ENCODE measurements at regions not wholly inside any gene's neighbourhood (a gene's known extent, or its start where the extent isn't known, plus 50 kb on each side); places are given as distances from the start of the nearest gene placed in this dataset.
A peak's percentile ranks its signal among the peaks of the same experiment; 100 is the strongest.
"Not testable (repeated sequence)": the region's sequence is repeated elsewhere in the genome, so short reads cannot be mapped to it uniquely, and the experiment has no call there.

DNA sequence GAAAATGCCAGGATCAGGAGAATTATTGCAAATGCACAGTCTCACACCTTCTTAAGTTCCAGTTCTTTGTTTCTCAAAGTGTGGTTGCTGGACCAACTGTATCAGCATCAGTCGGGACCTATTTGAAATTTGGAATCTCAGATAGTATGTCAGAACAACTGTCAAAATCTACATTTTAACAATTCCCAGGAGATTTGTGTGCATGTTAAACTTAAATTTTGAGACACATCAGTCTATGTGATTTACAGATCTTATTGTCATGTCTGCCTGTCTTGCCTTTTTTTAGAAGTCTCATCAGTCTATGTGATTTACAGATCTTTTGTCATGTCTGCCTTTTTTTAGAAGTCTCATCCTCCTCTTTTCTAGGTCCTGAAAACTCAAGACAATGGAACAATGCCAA lies 243.6 kb upstream of the MEIS1 start:
- TF ChIP-seq, protein P1, sequence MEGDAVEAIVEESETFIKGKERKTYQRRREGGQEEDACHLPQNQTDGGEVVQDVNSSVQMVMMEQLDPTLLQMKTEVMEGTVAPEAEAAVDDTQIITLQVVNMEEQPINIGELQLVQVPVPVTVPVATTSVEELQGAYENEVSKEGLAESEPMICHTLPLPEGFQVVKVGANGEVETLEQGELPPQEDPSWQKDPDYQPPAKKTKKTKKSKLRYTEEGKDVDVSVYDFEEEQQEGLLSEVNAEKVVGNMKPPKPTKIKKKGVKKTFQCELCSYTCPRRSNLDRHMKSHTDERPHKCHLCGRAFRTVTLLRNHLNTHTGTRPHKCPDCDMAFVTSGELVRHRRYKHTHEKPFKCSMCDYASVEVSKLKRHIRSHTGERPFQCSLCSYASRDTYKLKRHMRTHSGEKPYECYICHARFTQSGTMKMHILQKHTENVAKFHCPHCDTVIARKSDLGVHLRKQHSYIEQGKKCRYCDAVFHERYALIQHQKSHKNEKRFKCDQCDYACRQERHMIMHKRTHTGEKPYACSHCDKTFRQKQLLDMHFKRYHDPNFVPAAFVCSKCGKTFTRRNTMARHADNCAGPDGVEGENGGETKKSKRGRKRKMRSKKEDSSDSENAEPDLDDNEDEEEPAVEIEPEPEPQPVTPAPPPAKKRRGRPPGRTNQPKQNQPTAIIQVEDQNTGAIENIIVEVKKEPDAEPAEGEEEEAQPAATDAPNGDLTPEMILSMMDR (conservative IDR thresholded peaks at IDR 0.05; ENCODE audit: low read depth, low read length) = no peak
- DNase-seq (ENCODE audit: low read depth) = no peak
- no peak overlapping the region for H3K4me3 ChIP-seq (ENCODE audit: low read depth, low read length)

DNA sequence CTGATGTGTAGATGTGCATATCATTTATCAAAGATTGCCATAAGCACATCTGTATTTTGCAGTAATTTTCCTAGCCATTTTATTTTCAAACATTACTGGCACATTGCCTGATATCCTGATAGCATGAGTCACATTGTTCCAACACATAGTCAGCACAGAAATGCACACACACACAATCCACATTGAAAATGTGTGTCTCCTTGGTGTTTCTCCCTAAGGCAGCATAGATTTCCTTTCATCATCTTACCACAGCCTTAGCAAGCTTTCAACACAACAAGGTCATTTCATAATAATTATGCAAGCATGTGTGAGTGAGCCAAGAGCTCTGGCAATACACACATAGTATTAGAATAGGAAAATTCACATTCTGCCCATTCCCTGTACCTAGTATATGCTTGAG lies 245.4 kb upstream of the MEIS1 start:
- DNase-seq (ENCODE audit: low read depth) = peak; percentile 21
- TF ChIP-seq, protein P1 (conservative IDR thresholded peaks at IDR 0.05; ENCODE audit: low read depth, low read length) = no peak
- H3K4me3 ChIP-seq (ENCODE audit: low read depth, low read length) = no peak overlapping the region

GRCh38 chr2:66186537-66186936 lies 248.4 kb upstream of the MEIS1 start:
- no peak overlapping the region for H3K4me3 ChIP-seq (ENCODE audit: low read depth, low read length)
- DNase-seq (ENCODE audit: low read depth) = no peak
- TF ChIP-seq, protein P1 (conservative IDR thresholded peaks at IDR 0.05; ENCODE audit: low read depth, low read length) = no peak

GRCh38 chr2:66185497-66186054 lies 249.3 kb upstream of the MEIS1 start:
- H3K4me3 ChIP-seq (ENCODE audit: low read depth, low read length) = no peak overlapping the region
- TF ChIP-seq, protein P1 (conservative IDR thresholded peaks at IDR 0.05; ENCODE audit: low read depth, low read length) = no peak
- DNase-seq (ENCODE audit: low read depth) = no peak

- H3K4me3 ChIP-seq (ENCODE audit: low read depth, low read length); DNase-seq (ENCODE audit: low read depth): not testable (repeated sequence)
Observed at GRCh38 chr2:66177128-66177796, 257.7 kb upstream of the MEIS1 start.

- TF ChIP-seq, protein P1 (conservative IDR thresholded peaks at IDR 0.05; ENCODE audit: low read depth, low read length) = no peak
- DNase-seq (ENCODE audit: low read depth) = no peak
- H3K4me3 ChIP-seq (ENCODE audit: low read depth, low read length) = no peak overlapping the region
Observed at GRCh38 chr2:66174491-66174890, 260.4 kb upstream of the MEIS1 start.

DNA sequence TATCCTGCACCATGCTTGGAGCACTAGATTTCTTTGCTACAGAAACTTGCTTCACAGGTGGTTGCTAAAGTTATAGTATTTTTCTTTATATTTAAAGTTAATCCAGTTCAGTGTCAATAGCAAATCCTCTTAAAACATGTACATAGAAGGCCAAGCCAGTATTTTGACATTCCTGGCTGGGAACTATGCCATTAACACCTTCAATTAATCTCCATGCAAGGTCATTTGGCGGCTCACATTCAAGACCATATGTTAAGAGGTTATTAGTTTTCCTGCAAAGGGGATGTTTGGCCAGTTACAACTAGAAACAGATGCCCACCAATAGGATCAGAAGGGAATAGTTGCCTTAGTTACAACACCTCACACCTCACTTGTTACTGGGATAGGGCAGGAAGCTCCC lies 261.3 kb upstream of the MEIS1 start:
- TF ChIP-seq, protein P1 (conservative IDR thresholded peaks at IDR 0.05; ENCODE audit: low read depth, low read length) = no peak
- DNase-seq (ENCODE audit: low read depth) = no peak
- no peak overlapping the region for H3K4me3 ChIP-seq (ENCODE audit: low read depth, low read length)

All from choroid plexus epithelial cell (primary cell).